ENCODE measurements at regions not wholly inside any gene's neighbourhood (a gene's known extent, or its start where the extent isn't known, plus 50 kb on each side); places are given as distances from the start of the nearest gene placed in this dataset.
A peak's percentile ranks its signal among the peaks of the same experiment; 100 is the strongest.

- no peak for DNase-seq
Observed at GRCh38 chr6:21486115-21486514, 107.4 kb upstream of the SOX4 start.

- no peak for DNase-seq
Observed at GRCh38 chr6:21489826-21490225, 103.7 kb upstream of the SOX4 start.

DNA sequence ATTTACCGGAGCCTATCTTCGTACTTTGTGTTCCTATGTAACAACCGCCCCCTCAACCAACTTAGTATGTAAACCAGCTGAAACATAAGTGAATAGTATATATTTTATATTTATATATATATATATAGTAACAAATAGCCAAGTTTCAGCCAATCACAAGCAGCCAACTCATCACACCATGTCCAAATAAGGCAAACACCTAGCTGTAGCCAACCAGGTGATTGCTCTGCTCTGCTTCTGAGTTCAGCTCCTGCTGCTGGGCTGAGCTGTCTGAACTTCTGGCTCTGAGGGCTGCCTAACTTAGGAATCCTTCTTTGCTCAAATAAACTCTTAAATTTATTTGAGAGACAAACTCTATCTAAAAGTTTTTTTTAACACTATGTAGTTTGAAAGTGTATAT lies 101.6 kb upstream of the SOX4 start:
- DNase-seq = no peak

DNA sequence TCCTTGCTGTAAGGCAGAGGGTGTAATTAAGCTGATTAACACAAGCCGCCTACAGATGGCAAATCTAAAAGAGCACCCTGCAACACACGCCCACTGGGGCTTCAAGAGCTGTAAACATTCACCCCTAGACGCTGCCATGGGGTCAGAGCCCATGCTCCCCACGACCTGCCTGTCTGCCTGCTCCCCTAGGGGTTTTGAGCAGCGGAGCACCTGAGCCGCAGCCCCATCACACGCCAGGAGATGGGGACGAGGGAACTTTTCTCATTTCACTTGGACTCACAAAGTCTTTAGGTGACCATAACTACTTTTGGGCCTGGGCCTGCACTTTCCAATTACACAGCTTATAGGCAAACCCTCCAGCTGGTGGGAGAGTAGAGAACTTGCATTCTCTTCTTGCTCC lies 99.0 kb upstream of the SOX4 start:
- DNase-seq = no peak

DNA sequence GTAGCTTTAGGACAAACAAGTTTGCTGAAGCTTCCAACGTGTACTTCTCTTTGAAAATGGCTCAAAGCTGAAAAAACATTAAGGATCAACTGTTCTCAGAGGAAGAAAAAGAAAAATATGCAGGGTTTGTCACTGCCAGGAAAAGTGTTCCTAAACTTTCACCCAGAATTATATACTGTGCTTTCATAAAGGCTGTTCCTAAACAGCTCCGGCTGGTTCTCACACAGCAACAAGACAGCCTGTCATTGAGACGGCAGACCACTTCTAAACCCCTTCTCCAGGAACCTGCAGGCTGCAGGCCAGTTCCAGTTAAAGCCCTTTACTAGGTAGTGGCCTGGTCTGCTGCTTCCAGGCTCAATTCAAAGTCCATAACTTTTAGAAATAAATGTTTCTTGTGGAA lies 97.4 kb upstream of the SOX4 start:
- no peak for DNase-seq

- DNase-seq = no peak
Observed at GRCh38 chr6:21496706-21497105, 96.8 kb upstream of the SOX4 start.

- DNase-seq = peak; percentile 85
Observed at GRCh38 chr6:21500314-21501020, 93.1 kb upstream of the SOX4 start.

GRCh38 chr6:21501021-21501354 lies 92.6 kb upstream of the SOX4 start:
- peak; percentile 95 for DNase-seq

GRCh38 chr6:21501815-21502214 lies 91.7 kb upstream of the SOX4 start:
- DNase-seq = no peak

- no peak for DNase-seq
Observed at GRCh38 chr6:21502682-21503081, 90.9 kb upstream of the SOX4 start.

GRCh38 chr6:21504790-21505189 lies 88.8 kb upstream of the SOX4 start:
- no peak for DNase-seq

- no peak for DNase-seq
Observed at GRCh38 chr6:21505574-21505990, 88.0 kb upstream of the SOX4 start.

DNA sequence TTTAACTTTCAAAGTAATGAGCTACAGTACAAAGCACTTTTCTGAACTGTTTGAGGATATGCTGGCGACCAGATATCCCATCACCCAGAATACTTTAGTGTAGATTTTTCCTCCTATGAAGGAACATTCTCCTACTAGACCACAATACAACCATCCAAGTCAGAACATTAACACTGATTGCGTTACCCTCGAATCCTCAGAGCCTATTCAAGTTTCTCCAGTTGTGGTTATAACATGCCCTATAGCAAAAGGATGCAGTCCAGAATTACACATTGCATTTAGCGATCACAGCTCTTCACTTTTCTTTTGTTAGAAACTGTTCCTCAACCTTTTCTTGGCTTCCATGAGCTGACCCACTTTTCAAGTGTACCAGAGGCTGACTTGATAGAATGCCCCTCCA lies 87.4 kb upstream of the SOX4 start:
- DNase-seq = no peak

GRCh38 chr6:21507811-21508210 lies 85.7 kb upstream of the SOX4 start:
- DNase-seq = no peak

GRCh38 chr6:21508753-21509152 lies 84.8 kb upstream of the SOX4 start:
- no peak for DNase-seq

GRCh38 chr6:21511891-21512550 lies 81.5 kb upstream of the SOX4 start:
- DNase-seq = no peak

- no peak for DNase-seq
Observed at GRCh38 chr6:21514288-21514687, 79.3 kb upstream of the SOX4 start.

GRCh38 chr6:21518317-21518716 lies 75.2 kb upstream of the SOX4 start:
- no peak for DNase-seq

DNA sequence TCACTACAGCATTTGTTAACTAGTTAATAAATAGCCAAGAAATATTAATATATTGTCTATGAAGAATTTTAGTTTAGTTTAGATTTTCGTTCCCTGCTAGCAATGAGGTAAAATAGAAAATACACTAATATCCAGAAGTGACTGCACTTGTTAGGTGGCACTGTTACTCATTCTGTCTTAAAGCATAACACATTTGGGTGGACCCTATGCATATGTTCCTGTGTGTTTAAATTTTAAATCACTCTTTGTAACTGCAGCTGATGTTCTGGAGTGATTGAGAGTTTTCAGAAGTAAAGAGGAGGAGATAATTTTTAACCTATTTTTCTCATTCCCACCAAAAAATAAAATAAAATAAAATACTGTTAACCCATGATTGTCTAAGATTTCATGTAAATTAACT lies 73.9 kb upstream of the SOX4 start:
- DNase-seq = no peak

- peak; percentile 70 for DNase-seq
Observed at GRCh38 chr6:21521276-21521675, 72.3 kb upstream of the SOX4 start.

DNA sequence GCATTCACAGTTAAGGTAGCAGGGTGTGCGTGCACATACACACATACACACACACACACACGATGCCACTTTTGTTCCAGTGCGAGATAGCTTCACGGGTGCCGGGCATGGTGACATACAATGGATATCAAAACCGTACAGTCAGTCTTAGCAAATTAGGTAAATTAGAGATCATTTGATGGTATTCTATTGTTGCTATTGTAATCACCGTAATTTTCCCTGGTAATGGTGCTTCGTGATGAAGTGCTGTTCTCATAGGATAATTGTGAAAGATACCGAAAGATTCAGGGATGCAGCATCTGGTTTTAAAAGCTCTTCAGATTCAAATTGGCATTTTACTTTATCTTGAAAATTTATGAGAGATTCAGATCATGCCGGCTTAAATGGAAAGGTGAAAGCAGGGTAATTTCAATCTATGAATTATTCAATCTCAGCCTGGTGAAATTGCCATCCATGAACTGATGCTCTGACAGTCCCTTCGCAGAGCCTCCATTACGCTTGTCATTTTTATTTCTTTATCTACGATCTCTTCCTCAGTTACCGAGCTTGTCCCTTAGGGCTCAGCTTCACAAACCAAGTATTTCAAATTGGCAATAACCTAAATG lies 71.3 kb upstream of the SOX4 start:
- DNase-seq = peak; percentile 88

DNA sequence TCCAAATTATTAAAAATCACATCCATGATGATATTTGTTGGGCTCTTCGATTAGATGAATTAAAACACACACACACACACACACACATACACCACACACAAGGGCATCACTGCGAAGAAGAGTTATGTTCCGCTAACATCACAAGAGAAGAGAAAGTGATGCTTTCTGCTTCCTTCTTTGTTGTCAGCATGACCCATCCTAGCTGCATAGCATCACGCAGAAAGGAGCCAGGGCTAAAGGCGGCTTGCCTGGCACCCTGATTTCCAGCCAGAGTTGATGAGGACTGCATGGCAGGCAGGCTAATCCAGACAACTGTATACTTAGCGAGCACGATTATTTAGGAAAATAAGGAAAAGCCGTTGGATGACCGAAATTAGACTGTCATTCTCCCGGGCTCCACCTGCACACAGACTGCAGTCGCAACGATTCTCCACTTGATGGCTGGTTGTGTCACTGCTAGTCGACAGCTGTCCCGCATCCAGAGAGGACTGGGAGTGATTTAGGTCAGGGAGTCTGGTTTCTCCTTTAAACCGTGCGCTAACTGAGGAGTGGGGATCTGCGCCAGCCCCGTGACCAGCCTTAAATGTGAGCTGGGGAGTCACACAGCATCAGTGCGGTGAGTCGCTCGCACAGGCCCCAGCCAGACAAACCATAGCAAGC lies 70.6 kb upstream of the SOX4 start:
- peak; percentile 64 for DNase-seq

DNA sequence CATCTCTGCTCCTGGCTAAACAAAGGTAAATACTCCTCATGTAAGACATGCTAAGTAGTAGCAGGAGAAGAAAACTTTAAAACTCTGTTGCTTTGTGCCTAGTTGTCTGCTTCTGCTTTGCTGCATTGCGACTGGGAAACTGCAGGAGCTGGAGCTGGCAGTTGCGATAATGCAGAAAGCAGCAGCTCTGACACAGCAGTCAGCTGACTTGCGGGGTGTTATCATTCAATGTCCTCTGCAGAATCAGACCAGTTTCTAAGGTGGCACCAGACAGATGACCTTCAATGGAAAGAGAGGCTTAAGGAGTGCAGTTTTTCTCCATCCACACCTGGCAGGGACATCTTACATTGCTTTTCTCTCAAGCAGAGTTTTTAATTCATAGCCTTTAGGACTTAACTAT lies 69.9 kb upstream of the SOX4 start:
- DNase-seq = no peak

GRCh38 chr6:21524201-21524600 lies 69.3 kb upstream of the SOX4 start:
- DNase-seq = peak; percentile 92
